Superior temporal gyrus (tissue), 1 donor: ENCODE measurements at regions not wholly inside any gene's neighbourhood (a gene's known extent, or its start where the extent isn't known, plus 50 kb on each side); places are given as distances from the start of the nearest gene placed in this dataset.

ENCODE experiments used
- DNase-seq: peaks from one replicate; pipeline ENCODE4 v3.0.0-alpha.2; 2016; ENCODE audit errors: extremely low spot score

DNA sequence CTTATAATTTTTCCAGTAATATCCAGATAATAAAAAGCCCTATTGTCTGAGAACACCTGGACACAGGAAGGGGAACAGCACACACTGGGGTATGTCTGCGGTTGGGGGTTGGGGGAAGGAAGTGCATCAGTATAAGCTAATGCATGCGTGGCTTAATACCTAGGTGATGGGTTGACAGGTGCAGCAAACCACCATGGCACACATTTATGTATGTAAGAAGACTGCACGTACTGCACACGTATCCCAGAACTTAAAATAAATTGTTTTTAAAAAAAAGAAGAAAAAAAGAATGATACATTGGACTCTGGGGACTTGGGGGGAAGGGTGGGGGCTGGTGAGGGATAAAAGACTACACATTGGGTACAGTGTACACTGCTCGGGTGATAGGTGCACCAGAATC lies 144.9 kb upstream of the C1orf174 start:
- no peak for DNase-seq

DNA sequence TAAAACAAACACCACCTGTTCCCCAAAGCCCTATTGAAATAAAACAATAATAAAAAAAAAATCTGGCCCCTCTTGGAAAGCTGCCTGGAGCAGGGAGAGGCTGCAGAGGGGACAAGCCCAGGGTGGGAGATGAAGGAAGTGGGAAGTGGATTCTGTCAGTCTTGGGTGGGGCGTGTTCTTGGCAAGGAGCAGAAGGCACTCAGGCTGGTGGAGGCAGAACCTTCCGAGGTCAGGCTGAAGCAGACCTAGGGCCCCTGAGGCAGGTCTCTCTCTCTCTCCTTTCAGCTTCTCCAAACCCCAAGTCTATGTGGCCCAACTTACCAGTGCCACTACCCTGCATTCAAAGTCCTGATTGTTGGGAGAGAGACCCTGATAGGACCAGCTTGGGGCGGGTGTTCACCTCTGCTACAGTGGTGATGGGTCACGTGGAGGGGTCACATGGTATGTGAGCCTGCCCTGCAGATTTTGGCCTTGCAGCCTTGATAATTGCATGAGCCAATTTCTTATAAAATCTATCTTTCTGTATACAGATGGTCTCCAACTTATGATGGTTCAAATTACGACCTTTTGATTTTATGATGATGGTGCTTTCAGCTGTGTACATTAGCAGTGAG lies 145.4 kb upstream of the C1orf174 start:
- DNase-seq: no peak

DNA sequence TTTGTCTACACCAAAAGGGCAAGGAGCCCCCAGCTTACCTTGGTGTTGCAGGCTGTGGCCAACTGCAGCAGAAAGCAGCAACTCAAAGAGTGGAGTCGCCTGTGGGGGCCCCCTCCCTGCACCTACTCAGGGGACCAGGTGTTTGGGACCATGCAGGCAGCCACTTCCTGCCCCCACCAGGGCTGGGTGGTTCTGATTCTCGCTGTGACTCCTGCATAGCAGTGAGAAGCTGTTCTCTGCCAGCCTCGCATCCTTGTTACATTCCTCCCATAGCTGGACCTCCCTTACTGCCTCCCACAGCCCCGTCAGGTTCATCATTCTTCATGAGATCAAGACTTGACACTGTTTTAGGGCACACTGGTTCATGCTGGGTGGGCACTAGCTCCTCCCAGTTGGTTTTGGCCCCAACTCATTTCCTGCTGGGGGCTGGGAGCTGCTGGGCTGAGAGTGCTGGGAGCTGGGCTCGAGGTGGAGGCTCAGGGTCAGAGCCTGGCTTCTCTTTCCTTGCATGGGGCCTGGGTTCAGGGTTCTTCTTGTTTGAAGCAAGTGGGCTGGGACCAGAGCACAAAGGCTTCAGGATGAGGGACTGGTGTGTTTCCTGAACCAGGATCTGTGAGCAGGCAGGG lies 146.9 kb upstream of the C1orf174 start:
- no peak for DNase-seq

DNA sequence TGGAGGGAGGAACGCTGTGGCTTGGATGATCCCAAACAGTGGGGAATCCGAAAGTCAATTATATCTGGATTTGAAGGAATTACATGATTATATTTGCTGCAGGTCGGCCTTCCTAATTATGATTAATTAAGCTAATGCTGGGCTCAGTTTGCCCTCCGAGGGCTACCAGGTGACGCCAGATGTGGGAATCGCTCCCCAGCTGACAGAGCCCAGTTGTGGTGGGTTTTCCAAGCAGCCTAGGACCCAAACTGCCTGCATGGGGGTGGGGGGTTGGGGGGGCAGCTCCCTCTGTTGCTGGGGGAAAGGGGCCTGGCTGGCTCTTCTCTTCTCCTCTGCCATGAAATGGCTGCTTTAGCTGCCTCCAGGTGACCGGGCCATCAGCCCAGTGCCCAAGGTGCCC lies 147.6 kb upstream of the C1orf174 start:
- no peak for DNase-seq

DNA sequence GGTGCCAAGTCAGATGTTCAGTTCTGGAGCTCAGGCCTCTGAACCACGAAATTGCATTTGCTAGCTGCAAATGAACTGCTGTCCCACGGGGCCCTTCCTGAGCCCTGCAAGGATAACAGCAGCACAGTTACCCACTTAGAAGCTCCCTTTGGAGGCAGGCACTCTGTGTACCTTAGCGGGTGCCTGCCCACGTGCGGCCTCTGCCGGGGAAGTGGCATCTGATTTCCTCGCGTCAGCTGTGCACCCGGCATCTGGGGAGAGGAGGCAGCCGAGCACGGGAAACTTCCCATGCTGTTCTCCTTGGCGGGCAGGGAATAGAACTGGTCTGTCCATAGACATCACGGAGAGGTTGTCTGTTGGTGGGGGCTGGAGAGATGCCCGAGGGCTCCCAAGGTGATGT lies 148.0 kb upstream of the C1orf174 start:
- no peak for DNase-seq

DNA sequence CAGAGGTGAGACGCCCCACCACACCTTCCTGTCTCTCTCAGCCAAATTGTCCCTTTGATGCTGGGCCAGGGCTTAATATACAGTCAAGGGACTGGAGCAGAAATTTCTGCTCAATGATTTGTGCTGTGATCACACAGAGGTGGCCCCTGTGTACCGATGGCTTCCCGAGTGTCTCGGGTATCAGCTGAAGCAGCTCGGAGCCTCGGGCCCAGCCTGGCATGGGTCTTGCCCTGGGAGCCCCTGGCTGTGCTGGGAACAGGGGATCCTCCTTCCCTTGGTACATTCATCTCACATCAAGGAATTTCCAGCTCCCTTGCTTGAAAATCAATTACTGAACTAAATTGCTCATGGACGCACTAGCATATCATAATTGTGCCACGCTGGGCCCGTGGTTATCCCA lies 148.8 kb upstream of the C1orf174 start:
- DNase-seq: no peak

DNA sequence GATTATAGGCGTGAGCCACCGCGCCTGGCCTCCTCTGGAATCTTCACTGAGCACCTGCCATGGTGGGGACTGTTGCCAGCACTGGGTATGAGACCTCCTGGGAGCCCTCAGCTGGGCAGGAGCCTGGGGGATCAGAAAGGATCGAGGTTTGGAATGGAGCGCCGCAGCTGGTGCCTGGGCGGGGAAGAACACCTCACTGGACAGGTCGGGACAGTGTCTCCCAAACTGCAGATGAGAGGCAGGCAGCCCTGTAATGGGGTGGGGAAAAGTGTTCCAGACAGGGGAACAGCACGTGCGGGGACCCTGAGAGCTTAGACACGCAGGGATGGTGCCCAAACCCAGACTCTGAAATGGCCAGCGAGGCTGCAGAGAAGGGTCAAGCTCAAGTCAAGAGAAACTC lies 150.9 kb upstream of the C1orf174 start:
- no peak for DNase-seq

DNA sequence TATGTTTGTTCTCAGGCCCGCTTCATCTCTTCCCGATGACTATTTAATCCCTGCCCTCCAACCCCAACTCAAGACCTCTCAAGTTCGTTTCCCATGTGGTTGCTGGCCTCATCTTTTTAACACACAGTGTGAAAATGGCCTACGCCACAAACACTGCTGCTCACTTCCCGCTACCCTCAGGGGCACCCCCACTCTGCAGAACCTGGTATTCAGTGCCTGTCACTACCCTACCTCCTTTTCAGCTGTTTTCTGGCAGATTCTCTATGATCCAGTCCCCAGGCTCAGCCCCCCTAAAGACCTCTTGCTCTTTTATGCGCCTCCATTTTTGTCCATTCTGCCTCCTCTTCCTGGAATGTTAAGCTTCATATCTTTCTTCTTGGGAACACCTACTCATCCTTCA lies 152.6 kb upstream of the C1orf174 start:
- no peak for DNase-seq

DNA sequence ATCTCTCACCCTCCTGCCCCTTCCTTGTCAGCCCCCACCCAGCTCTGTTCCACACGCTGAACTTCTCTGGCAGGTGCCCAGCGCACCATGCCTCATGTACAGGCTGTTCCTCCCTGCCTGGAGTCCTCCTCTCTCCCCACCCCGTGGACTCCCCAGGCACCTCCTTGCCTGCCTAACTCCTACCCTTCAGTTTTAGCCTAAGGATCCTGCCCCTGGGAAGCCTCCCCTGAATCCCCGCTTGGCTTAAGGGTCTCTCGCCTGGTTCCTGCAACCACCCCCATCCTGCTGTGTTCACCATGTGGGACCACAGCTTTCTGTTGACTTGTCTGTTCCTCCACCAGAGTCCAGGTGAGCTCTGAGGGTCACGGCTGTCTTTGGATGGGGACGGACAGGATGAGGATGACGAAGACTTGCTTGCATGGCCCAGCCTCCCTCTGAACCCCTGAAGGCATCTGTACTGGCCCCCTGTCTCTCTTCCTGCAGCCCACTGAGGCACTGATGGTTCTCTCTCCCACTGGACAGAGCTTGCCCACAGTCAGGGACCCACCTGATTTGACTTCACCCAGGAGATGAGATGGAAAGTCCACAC lies 153.2 kb upstream of the C1orf174 start:
- no peak for DNase-seq

DNA sequence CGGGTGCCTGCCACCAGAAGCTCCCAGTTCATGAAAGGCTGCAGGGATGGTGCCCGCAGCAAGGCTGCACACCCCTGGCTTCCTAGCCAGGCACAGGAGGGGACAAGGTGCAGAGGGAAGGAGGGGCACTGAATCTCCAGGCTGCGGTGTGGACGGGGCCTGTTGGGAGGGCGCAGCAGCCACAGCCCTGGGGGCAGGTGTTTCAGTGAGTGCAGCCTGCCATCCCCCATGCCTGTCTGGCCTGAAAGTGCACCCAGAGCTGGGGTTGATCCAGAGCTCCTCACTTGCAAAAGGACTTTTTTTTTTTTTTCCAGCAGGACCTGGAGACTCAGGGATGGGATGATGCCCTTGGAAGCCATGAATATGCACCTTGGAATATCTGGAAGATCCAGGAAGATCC lies 153.7 kb upstream of the C1orf174 start:
- DNase-seq: no peak

DNA sequence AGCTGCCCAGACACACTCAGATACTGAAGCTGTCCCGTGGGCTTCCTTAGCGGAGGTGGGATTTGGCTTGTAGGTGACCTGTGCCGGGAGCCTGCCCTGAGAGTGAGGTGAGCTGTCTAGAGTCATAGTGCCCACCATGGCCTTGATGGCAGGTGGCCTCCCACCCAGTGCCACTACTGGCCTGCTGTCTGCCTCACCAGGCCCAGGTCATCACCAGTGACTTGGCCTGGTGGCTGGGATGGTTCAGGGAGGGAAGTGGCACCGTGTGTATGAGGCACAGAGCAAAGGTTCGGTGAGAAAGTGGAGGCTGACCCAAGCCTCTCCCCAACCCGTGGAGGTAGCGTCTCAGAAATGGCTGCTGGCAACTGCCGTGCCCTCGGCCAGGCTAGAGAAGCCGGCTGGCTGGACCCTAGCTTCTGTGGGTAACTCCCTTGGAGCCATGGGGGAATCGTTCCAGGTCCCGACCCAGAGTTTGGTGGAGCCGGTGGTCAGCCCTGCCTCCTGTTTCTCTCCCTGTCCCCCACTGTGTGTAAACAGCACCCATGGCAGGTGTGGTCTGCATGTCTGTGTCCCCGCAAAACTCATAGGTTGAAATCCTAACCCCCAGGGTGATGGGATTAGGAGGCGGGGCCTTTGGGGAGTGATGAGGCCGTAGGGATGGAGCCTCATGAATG lies 155.4 kb upstream of the C1orf174 start:
- DNase-seq: no peak

DNA sequence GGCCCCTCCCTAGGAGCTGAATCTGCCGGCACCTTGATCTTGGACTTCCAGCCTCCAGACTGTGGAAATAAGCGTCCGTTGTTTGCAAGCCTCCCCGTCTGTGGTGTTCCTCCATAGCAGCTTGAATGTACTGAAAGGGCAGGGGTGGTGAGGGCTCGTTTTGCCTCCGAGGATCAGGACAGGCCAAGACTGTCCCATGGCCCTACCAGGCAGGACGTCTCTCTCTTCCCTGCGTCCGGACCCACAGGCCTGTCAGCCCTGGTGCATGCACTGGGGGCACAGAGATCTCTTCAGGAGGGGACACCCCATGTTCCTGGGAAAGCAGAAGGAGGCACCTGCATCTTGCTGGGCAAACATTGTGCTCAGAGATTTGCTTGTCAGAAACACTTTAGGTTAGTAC lies 156.3 kb upstream of the C1orf174 start:
- DNase-seq: no peak

DNA sequence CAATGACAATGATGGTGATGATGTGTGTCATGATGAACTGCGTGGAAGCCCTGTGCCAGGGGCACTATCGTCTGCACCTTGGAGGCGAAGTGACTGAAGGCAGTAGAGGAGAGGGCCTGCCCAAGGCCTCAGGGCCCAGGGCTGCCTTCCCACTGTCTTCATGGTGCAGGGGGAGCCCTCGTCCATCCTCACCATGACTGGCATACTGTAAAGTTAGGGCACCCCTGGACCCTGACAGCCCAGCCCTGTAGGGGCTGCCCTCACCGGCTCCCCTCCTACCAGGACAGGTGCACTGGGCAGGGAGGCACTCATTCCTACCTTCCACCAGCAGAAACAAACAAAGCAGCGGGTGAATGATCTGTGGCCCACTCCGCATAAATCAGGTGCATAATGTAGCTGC lies 156.9 kb upstream of the C1orf174 start:
- no peak for DNase-seq

DNA sequence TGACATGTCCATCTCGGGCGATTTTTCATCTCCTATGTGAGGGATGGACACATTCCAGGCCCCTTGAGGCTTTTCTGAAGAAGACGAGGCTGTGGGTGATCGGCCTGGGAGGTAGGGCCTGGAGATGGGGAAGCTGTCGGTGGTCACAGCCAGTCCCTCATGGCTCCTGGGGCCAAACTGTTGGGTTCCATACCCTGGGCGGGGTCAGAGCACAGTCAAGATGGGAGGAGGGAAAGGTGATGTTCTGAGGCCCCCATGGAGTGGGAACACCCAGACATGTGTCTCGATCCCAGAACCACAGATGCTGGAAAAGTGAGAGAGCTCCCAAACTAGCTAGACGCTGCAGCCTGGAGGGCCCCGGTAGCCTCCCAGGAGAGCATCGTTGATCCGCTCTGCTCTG lies 157.5 kb upstream of the C1orf174 start:
- no peak for DNase-seq

DNA sequence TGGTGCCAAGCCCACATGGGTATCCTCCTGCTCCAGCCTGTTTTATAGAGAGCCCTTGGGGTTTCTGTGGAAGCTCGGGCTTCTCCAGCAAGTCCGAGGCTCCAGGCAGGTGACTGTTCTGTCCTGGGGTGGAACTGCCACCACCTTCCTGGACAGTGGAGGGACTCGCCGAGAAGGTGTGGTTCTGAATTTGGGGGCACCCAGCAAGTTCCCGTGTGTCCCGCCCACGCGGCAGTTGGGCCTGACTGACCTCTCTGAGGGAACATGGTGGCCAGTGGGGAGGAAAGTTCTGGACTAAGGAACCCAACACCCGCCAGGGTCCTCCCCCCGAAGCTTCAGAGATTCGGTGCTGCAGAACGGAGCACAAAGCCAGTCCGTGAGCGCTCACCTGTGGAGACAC lies 158.1 kb upstream of the C1orf174 start:
- DNase-seq: no peak

DNA sequence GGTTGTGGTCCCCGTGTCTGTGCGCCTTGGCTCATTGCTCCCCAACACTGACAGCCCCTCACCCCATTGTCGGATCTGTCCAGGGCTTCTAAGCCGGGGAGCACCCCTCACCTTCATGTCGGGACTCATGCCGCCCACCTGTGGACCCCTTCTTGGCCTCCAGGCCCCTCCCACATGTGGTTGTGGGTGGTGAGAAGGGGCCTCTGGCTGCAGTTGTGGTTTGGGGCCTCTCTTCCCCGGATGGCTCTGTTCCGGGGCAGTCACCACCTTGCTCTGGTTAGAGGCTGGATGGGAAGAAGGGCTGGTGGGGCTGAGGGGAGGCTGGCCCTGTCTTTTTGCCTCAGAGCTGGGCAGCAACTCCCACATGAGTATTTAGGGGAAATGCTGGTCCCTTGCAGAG lies 158.6 kb upstream of the C1orf174 start:
- DNase-seq: no peak

DNA sequence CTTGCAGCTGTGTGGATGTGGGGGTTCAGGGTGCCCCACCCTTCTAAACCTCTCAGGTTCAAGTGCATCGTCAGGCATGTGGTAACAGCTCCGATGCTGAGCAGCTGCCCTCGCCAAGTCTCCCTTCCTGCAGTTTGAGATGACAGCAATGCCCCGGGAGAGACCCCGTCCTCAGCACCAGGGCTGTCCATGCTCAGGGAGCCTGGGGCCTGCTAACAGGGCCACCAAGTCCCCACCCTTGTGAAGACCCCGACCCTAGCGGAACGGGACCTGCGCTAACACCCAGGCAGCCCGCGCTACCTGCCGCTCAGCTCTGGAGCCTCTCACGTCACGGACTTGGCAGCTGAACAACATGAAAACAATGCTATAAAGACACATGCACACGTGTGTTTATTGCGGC lies 159.2 kb upstream of the C1orf174 start:
- no peak for DNase-seq

DNA sequence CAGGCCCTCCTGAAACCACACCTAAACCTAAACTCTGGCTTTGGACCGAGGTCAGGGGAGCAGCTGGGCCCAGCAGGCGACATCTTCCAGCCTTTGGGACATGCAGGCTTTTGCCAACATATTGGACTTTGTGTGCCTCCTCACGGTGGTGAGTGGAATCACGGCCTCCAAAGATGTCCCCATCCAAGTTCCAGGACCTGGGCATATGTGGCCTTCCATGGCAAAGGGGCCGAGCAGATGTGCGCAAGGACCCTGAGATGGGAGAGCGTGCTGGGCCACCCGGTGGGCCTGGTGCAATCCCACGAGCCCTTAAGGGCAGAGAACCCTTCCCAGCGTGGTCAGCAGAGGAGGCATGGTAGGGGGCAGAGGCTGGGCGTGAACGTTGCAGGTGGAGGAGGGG lies 160.8 kb upstream of the C1orf174 start:
- no peak for DNase-seq

DNA sequence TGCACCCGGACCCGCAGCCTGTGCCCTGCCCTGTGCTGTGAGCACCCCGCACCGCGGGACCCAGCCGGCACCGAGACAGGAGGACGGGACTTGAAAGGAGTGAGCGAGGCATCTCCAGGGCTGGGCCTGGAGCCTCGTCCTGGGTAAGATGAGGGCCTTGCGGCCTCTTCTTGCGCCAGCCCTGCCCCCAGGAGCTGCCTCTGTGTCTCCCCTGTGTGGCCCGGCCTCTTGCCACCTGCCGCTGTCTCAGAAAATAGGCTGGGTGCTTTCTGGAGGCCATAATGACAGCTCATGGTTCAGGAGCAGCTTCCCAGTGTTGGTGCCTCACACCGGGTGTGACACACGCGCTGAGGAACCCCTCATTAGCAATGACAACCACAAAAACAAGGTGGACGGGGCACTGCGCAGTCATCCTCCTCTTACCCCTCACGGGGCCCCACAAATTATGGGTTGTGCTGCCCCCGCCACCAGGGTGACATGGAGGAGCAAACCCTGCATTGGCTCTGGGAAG lies 161.5 kb upstream of the C1orf174 start:
- no peak for DNase-seq

DNA sequence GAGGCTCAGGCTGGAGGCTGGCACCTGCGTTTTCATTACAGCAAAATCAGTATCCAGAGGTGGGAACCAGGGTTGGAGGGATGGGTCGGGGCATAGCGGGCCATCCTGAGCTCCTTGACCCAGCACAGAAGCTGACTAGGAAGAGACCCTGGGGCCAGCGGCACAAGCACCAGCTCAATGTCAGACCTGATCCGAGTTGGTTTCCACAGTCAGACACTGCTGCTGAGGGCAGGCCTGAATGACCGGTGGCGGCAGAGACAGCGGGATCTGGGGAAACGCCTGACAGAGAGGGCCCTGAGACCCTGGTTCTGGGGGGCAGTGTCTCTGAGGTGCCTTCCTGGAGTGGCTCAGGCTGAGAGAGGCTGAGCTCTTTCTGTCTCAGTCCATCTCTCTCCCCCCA lies 162.0 kb upstream of the C1orf174 start:
- DNase-seq: no peak

DNA sequence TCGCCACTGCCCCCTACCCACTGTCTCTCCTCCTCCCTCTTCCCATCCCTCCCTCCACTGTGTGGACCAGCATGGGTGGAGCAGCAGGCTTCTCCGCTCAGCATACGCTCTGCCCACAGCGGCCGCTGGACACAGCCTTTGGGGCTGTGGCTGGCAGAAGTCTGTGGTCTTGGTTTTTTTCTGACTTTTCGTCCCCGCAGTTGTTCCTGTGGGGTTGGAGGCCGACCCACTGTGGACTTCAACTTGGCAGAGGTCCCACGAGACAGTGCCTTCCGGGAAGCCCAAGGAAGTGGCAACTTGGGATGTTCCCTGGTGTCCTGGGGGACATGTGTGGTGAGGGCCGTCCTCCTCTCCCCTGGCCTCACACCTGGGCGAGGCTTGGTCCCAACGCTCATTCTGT lies 162.5 kb upstream of the C1orf174 start:
- no peak for DNase-seq

DNA sequence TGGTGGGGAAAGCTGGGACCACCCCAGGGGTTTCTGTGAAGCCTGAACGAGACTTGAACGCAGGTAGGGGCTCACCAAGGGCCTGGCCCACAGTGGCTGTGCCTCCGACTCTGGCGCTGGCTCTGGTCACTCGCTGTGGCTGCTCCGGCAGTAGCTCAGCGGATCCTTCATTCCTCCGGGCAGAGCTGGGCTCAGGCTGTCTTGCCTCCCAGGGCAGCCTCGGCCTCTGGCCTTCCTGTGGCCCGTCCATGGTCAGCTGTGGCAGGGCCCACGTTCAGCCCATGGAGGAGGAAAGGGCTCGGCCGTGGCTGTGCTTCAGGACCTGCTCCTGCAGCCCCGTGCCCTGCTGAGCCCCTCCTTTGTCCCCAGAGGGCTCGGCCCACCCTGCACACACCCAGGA lies 162.9 kb upstream of the C1orf174 start:
- no peak for DNase-seq

DNA sequence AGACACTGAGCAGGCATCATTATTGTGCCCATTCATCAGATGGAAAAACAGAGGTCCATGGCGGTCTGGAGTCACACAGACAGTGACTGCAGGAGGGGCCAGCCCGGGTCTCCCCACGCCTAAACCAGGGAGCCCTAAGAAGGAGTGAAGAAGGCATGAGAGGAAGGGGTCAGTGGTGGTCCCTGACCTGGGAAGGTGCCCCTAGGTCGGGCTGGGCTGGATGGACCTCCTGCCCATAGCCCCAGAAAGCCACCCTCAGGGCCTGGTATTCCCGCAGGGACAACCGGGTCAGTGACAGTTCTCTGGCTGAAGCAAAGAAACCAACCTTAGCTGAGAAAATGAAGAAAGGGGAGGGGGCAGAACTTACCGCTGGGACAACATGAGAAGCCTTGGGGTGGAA lies 163.4 kb upstream of the C1orf174 start:
- no peak for DNase-seq
